Ectodermal cell (in vitro differentiated cells): ENCODE measurements at regions not wholly inside any gene's neighbourhood (a gene's known extent, or its start where the extent isn't known, plus 50 kb on each side); places are given as distances from the start of the nearest gene placed in this dataset.
"Not testable (repeated sequence)": the region's sequence is repeated elsewhere in the genome, so short reads cannot be mapped to it uniquely, and the experiment has no call there.

Source experiments
- H3K27ac ChIP-seq: 2 replicates; pipeline ENCODE4 v1.7.0; 2013; ENCODE audit warnings: mild to moderate bottlenecking, low read depth, low read length; ENCODE audit not compliant: insufficient read depth, poor library complexity, severe bottlenecking
- H3K27me3 ChIP-seq: 2 replicates; pipeline ENCODE4 v1.7.0; 2013; ENCODE audit warnings: mild to moderate bottlenecking, low read length; ENCODE audit not compliant: insufficient read depth, control insufficient read depth, poor library complexity, severe bottlenecking
- H3K36me3 ChIP-seq: one replicate; pipeline ENCODE4 v1.7.0; 2013; ENCODE audit warnings: low read length; ENCODE audit not compliant: control insufficient read depth, insufficient read depth
- H3K4me1 ChIP-seq: one replicate; pipeline ENCODE4 v1.7.0; 2013; ENCODE audit warnings: low read length; ENCODE audit not compliant: control insufficient read depth, insufficient read depth
- H3K4me3 ChIP-seq: 2 replicates; pipeline ENCODE4 v1.7.0; 2013; ENCODE audit warnings: low read depth, low read length, control low read depth; ENCODE audit not compliant: insufficient read depth
- H3K9me3 ChIP-seq: 2 replicates; pipeline ENCODE4 v1.7.0; 2013; ENCODE audit warnings: mild to moderate bottlenecking, low read length, moderate library complexity; ENCODE audit not compliant: control insufficient read depth
- WGBS, 2 experiments: methylation state at CpG; one replicate each; pipeline ENCODE4 v1.1.7; 2013; ENCODE audit warnings: missing lambda C conversion rate in 2 of 2; 5-methylcytosine and 5-hydroxymethylcytosine counted together

DNA sequence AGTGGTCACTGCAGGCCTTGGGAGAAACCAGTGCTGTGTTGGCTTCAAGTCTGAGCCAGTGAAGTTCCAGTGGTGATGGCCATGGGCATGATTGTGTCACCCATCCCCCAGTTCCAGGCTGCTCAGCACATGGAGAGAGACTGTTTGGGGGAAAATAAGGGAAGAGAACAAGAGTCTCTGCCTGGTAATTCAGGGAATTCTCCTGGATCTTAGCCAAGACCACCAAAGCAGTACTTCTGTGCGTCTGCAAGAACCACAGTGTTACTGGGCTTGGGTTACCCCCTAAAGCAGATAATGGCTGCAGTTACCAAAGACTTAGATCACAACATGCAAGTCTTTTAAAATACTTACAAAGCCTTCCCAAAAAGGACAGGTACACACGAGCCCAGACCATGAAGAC is 225.0 kb upstream of the SEMA3C start:
- Histone ChIP-seq H3K27me3 (no peaks in the 10 kb centered on the region), H3K9me3 (no peaks in the 10 kb centered on the region), H3K4me1 (no peaks in the 10 kb centered on the region), H3K4me3 (no peak overlapping the region), H3K36me3 (no peaks in the 10 kb centered on the region), H3K27ac (no peak overlapping the region)
- 91 to 95% methylated on average over 2 of the region's 2 CpGs for WGBS, 2 experiments

DNA sequence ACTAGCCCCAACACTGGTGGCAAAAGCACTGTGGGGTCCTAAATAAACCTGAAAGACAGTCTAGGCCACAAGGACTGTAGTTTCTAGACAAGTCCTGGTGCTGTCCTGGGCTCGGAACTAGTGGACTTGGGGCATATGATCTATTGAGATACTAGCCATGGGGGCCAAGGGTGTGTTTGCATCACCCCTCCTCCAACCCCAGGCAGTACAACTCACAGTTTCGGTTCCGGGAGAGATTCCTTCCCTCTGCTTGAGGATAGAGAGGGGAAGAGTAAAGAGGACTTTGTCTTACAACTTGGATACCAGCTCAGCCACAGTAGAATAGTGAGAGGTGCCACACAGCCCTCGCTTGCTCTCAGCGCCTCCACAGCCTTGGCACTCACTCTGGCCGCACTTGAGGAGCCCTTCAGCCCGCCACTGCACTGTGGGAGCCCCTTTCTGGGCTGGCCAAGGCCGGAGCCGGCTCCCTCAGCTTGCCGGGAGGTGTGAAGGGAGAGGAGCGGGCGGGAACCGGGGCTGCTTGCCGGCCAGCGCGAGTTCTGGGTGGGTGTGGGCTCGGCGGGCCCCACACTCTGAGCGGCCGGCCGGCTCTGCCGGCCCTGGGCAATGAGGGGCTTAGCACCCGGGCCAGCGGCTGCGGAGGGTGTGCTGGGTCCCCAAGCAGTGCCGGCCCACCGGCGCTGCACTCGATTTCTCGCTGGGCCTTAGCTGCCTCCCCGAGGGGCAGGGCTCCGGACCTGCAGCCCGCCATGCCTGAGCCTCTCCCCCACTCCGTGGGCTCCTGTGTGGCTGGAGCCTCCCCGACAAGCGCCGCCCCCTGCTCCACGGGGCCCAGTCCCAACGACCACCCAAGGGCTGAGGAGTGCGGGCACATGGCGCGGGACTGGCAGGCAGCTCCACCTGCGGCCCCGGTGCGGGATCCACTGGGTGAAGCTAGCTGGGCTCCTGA is 222.7 kb upstream of the SEMA3C start:
- WGBS, 2 experiments: 95 to 96% methylated on average over 44 to 45 of the region's 45 CpGs
- H3K4me3 ChIP-seq, H3K4me1 ChIP-seq, H3K9me3 ChIP-seq, H3K36me3 ChIP-seq, H3K27me3 ChIP-seq, H3K27ac ChIP-seq: not testable (repeated sequence)

DNA sequence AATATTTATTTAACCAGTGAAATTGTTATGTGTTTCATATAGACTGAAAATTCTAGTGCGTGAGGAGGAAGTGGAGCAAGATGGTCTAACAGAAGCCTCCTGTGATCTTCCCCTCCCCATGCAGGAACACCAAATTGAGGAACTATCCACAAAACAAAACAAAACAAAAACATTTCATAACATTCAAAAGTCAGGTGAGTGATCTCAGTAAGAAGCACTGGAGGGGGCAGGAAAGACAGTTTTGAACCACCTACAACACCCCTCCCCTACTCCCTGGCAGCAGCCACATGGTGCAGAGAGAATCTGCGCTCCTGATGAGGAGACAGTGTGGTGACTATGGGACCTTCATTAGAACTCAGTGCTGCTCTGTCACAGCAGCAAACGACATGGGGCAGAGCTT is 221.9 kb upstream of the SEMA3C start:
- no peaks in the 10 kb centered on the region for H3K36me3 ChIP-seq
- no peak overlapping the region for H3K4me3 ChIP-seq
- H3K4me1 ChIP-seq: no peaks in the 10 kb centered on the region
- H3K27ac ChIP-seq: no peak overlapping the region
- H3K27me3 ChIP-seq: no peaks in the 10 kb centered on the region
- 93 to 94% methylated on average over 3 of the region's 3 CpGs for WGBS, 2 experiments
- H3K9me3 ChIP-seq: no peaks in the 10 kb centered on the region

DNA sequence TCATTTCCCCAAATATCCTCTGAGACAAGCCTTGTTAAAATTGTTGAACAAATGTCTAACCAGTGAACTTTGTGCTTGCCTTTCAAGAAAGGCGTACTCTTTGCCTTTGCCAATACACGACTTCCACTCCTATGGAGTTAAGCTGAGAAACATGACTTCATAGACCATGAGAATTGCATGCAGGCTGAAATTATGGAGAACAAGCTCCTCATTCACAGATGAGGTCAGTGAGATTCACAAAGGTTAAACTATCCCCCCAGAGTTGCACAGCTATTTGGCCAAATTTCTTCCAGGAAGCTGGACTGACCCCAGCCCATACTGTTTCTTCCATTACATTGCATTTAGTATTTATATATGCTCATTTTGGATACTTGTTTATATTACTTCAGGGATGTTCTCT is 221.4 kb upstream of the SEMA3C start:
- Histone ChIP-seq H3K4me1 (no peaks in the 10 kb centered on the region), H3K4me3 (no peak overlapping the region), H3K9me3 (no peaks in the 10 kb centered on the region), H3K36me3 (no peaks in the 10 kb centered on the region), H3K27ac (no peak overlapping the region), H3K27me3 (no peaks in the 10 kb centered on the region)
- WGBS, 2 experiments: 88 to 97% methylated on average over 2 of the region's 2 CpGs

DNA sequence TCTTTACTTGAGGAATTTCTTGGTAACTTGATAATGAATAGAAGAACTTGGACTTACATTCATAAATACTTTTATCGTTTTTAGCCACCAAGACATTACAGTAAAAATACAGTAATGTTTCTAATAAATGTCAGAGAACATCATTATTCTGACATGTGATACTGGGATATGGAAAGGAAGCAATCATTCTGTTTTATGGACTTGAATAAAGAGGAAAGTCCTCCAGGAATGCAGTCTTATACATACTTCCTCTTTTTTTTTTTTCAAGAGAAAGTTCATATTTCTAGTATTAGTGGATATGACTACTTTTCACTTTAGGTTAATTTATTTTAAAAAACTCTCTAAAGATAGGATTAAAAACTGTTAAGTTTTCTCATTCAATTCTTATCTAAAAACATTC is 220.0 kb upstream of the SEMA3C start:
- Histone ChIP-seq H3K36me3 (no peaks in the 10 kb centered on the region), H3K27me3 (no peaks in the 10 kb centered on the region), H3K4me3 (no peak overlapping the region), H3K9me3 (no peaks in the 10 kb centered on the region), H3K4me1 (no peaks in the 10 kb centered on the region), H3K27ac (no peak overlapping the region)
- no CpG with 5 or more reads among the region's 1 CpG for WGBS, 2 experiments

DNA sequence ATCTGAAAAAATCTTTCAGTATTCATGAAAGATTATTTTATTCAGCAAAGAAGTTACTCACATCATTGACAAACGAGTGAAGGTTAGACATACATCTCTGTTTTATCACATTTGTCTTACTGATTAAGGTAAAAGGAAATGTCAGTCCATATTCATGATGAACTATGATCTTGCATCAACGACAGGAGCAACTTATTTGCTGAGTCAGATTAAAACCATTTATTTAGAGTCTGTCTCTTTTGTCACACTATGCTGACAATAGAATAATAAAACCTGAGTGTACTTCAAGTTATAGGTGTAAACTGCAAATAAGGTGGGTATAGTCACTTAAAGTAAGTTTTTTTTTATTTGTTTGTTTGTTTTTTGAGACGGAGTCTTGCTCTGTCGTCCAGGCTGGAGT is 216.5 kb upstream of the SEMA3C start:
- H3K4me1 ChIP-seq: no peaks in the 10 kb centered on the region
- no peaks in the 10 kb centered on the region for H3K27me3 ChIP-seq
- H3K27ac ChIP-seq: no peak overlapping the region
- no peaks in the 10 kb centered on the region for H3K9me3 ChIP-seq
- 91 to 95% methylated on average over 2 to 4 of the region's 4 CpGs for WGBS, 2 experiments
- H3K36me3 ChIP-seq: no peaks in the 10 kb centered on the region
- no peak overlapping the region for H3K4me3 ChIP-seq

DNA sequence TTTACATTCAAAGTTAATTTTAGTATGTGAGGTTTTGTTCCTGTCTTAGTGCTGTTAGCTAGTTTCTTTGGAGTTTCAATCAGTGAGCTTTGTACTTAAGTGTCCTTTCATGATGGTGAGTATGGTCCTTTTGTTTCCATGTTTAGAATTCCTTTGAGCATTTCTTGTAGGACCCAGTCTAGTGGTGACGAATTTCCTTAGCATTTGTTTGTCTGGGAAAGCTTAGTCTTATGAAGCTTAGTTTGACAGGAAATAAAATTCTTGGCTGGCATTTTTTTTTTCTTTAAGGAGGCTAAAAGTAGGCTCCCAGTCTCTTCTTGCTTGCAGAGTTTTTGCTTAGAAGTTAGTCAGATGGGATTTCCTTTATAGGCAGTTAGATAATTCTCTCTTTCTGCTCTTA is 209.2 kb upstream of the SEMA3C start:
- 87 to 92% methylated on average over 1 of the region's 1 CpG for WGBS, 2 experiments
- Histone ChIP-seq H3K27me3 (no peaks in the 10 kb centered on the region), H3K4me3 (no peak overlapping the region), H3K4me1 (no peaks in the 10 kb centered on the region), H3K27ac (no peak overlapping the region), H3K36me3 (no peaks in the 10 kb centered on the region), H3K9me3 (peaks cover 2% of the 10 kb centered on the region)

DNA sequence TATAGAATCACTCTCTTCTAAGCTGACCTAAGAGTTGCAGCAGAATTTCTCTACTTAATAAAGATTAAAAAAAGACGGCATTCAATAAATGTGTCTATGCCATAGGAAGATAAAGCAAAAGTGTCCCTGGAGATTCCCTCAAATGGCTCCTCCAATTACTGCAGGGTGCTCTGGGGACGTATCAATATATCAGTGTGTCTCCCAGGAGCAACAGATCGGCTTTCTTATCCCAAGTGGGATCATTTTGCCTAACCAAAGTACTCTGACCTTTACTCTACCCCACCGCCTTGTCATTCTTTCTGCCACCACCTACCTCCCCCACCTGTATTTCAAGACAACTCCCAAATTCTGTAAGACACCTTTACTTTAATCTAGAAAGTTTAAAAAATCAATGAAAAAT is 202.0 kb upstream of the SEMA3C start:
- no peaks in the 10 kb centered on the region for H3K4me1 ChIP-seq
- 78 to 81% methylated on average over 4 of the region's 4 CpGs for WGBS, 2 experiments
- H3K4me3 ChIP-seq: no peak overlapping the region
- H3K27me3 ChIP-seq: no peaks in the 10 kb centered on the region
- H3K36me3 ChIP-seq: no peaks in the 10 kb centered on the region
- H3K9me3 ChIP-seq: no peaks in the 10 kb centered on the region
- H3K27ac ChIP-seq: no peak overlapping the region

DNA sequence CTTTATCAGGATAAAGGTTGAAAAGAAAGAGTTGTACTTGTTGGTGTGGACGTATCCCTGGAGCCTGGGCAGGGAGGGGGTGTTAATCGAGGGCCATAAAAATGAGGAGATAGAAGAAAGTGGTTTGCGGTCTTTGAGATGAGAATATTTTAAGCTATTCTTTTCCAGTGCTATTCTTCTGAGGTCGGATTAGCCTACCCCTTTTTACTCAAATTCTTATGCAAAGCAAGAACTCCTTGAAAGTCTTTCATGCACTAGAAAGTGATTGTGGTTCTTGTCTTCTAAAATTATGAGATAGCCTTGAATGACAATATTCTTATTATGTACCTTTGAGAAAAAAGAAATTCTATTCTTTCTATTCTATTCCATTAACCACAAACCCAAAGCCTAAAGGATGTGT is 201.3 kb upstream of the SEMA3C start:
- 78 to 86% methylated on average over 3 to 4 of the region's 4 CpGs for WGBS, 2 experiments
- Histone ChIP-seq H3K4me1 (no peaks in the 10 kb centered on the region), H3K27me3 (no peaks in the 10 kb centered on the region), H3K36me3 (no peaks in the 10 kb centered on the region), H3K9me3 (no peaks in the 10 kb centered on the region), H3K27ac (no peak overlapping the region), H3K4me3 (no peak overlapping the region)

DNA sequence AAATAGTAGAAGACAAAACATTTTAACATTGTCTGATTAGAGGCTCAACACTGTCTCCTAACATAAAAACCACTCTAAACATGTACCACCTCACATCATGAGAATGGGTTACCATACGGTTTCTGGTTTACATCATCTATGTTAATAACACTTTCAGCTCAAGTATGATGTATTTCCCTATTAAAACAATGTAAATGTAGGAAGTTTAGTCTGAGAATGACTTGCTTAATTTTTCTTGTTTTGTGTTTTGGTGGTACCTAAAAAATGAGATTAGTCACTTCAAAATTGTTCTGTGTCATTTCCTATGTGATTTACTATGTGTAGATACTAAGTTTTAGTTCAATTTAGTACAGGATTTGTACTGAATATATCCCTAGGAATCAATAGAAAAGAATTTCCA is 195.8 kb upstream of the SEMA3C start:
- H3K4me3 ChIP-seq: no peak overlapping the region
- 100% methylated on average over 1 of the region's 1 CpG; no CpG with 5 or more reads in 1 of the 2 experiments for WGBS, 2 experiments
- no peaks in the 10 kb centered on the region for H3K36me3 ChIP-seq
- no peaks in the 10 kb centered on the region for H3K27me3 ChIP-seq
- H3K27ac ChIP-seq: no peak overlapping the region
- H3K4me1 ChIP-seq: no peaks in the 10 kb centered on the region
- no peaks in the 10 kb centered on the region for H3K9me3 ChIP-seq
